Ishikawa (cell line): ENCODE measurements at regions not wholly inside any gene's neighbourhood (a gene's known extent, or its start where the extent isn't known, plus 50 kb on each side); places are given as distances from the start of the nearest gene placed in this dataset.
"Not testable (repeated sequence)": the region's sequence is repeated elsewhere in the genome, so short reads cannot be mapped to it uniquely, and the experiment has no call there.

Experiments used
- EGR1 ChIP-seq: IDR thresholded peaks from 2 replicates; pipeline ENCODE4 v1.6.1; 2012
- EP300 ChIP-seq: IDR thresholded peaks from 2 replicates; pipeline ENCODE4 v1.6.1; 2012; ENCODE audit warnings: borderline replicate concordance
- NFIC ChIP-seq: IDR thresholded peaks from 2 replicates; pipeline ENCODE4 v1.6.1; 2012
- RAD21 ChIP-seq: IDR thresholded peaks from 2 replicates; pipeline ENCODE4 v1.6.1; 2012; ENCODE audit warnings: low read depth
- TAF1 ChIP-seq: IDR thresholded peaks from 2 replicates; pipeline ENCODE4 v1.6.1; 2012; ENCODE audit warnings: low read depth, mild to moderate bottlenecking
- TEAD4 ChIP-seq: IDR thresholded peaks from 2 replicates; pipeline ENCODE4 v1.6.1; 2012
- TF ChIP-seq, protein P1 (sequence below): IDR thresholded peaks from 2 replicates; pipeline ENCODE4 v1.6.1; 2012; ENCODE audit warnings: low read depth, mild to moderate bottlenecking

DNA sequence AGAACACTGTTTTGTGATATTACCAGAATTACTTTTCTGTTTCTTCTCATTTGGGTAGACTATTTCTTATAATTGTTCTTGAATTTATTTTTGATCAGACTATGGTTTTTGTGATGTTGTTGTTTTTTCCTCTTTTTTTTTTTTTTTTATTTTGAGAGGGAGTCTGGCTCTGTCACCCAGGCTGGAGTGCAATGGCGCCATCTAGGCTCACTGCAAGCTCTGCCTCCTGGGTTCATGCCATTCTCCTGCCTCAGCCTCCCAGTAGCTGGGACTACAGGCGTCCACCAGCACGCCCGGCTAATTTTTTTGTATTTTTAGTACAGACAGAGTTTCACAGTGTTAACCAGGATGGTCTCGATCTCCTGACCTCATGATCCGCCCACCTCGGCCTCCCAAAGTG, 352.6 kb downstream of the CPXCR1 start:
- TF ChIP-seq TEAD4, TAF1, NFIC, EP300, EGR1: not testable (repeated sequence)
- TF ChIP-seq, protein P1, sequence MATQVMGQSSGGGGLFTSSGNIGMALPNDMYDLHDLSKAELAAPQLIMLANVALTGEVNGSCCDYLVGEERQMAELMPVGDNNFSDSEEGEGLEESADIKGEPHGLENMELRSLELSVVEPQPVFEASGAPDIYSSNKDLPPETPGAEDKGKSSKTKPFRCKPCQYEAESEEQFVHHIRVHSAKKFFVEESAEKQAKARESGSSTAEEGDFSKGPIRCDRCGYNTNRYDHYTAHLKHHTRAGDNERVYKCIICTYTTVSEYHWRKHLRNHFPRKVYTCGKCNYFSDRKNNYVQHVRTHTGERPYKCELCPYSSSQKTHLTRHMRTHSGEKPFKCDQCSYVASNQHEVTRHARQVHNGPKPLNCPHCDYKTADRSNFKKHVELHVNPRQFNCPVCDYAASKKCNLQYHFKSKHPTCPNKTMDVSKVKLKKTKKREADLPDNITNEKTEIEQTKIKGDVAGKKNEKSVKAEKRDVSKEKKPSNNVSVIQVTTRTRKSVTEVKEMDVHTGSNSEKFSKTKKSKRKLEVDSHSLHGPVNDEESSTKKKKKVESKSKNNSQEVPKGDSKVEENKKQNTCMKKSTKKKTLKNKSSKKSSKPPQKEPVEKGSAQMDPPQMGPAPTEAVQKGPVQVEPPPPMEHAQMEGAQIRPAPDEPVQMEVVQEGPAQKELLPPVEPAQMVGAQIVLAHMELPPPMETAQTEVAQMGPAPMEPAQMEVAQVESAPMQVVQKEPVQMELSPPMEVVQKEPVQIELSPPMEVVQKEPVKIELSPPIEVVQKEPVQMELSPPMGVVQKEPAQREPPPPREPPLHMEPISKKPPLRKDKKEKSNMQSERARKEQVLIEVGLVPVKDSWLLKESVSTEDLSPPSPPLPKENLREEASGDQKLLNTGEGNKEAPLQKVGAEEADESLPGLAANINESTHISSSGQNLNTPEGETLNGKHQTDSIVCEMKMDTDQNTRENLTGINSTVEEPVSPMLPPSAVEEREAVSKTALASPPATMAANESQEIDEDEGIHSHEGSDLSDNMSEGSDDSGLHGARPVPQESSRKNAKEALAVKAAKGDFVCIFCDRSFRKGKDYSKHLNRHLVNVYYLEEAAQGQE, result not testable (repeated sequence)
- peak; percentile 17; the same call in 1 of the 2 replicates for TF ChIP-seq RAD21
